ENCODE measurements at regions not wholly inside any gene's neighbourhood (a gene's known extent, or its start where the extent isn't known, plus 50 kb on each side); places are given as distances from the start of the nearest gene placed in this dataset.

- Histone ChIP-seq H3K79me1 (ENCODE audit: low read depth in 1 of 2, low read length in 2 of 2) (no peaks in the 10 kb centered on the region), H2AFZ (replicated peaks; ENCODE audit: low read length, poor library complexity) (no peak overlapping the region), H4K5ac (ENCODE audit: low read depth, low read length) (no peak overlapping the region), H4K8ac (ENCODE audit: low read depth in 2 of 2, low read length in 2 of 2) (no peak overlapping the region), H2AK9ac (replicated peaks; ENCODE audit: low read depth, low read length, poor library complexity) (no peak overlapping the region), H4K91ac (ENCODE audit: insufficient read depth, low read depth, low read length) (no peak overlapping the region), H3K23ac (ENCODE audit: low read depth, low read length) (no peak overlapping the region), H3K9me1 (ENCODE audit: insufficient read depth, low read length) (no peaks in the 10 kb centered on the region), H3K9me3 (ENCODE audit: control insufficient read depth, insufficient read depth, low read length) (no peaks in the 10 kb centered on the region), H3K56ac (ENCODE audit: extremely low read depth, insufficient read depth, low read length) (no peak overlapping the region), H3K27ac (ENCODE audit: insufficient read depth, low read length) (no peak overlapping the region), H3K4me2 (ENCODE audit: low read depth, low read length) (no peak overlapping the region), H2BK120ac (ENCODE audit: low read depth, low read length) (no peak overlapping the region), H3K27me3 (ENCODE audit: control insufficient read depth, insufficient read depth, low read length) (no peaks in the 10 kb centered on the region), H3K4ac (ENCODE audit: low read depth, low read length) (no peak overlapping the region), H3K4me3 (ENCODE audit: insufficient read depth, low read depth, low read length) (no peak overlapping the region), H3K36me3 (ENCODE audit: control insufficient read depth, insufficient read depth, low read length) (no peaks in the 10 kb centered on the region), H2BK5ac (ENCODE audit: low read depth, low read length, poor library complexity, severe bottlenecking) (no peak overlapping the region), H3K18ac (ENCODE audit: low read depth, low read length) (no peak overlapping the region), H2AK5ac (ENCODE audit: low read depth, low read length) (no peak overlapping the region), H3K14ac (replicated peaks; ENCODE audit: low read depth, low read length) (no peak overlapping the region), H3K9ac (ENCODE audit: low read depth, low read length) (no peak overlapping the region), H2BK20ac (ENCODE audit: low read depth, low read length) (no peak overlapping the region), H2BK15ac (ENCODE audit: low read depth, low read length) (no peak overlapping the region), H4K20me1 (ENCODE audit: insufficient read depth, low read length) (no peaks in the 10 kb centered on the region), H3K4me1 (ENCODE audit: control insufficient read depth, insufficient read depth, low read length) (no peaks in the 10 kb centered on the region)
- ChIA-PET CTCF (no interaction called here), POLR2A (ENCODE audit: unreplicated experiment) (no interaction called here)
- in situ Hi-C loops (cut with MboI; ENCODE audit: low sequenced_read_pairs), result no loop called here
- DNase-seq, result no peak
- no CpG with 5 or more reads among the region's 2 CpGs for WGBS, 2 experiments (ENCODE audit: extremely low coverage in 2 of 2, insufficient read length in 1 of 2)
- no peak for ATAC-seq (ENCODE audit: low read depth)
- TF ChIP-seq, protein P1, sequence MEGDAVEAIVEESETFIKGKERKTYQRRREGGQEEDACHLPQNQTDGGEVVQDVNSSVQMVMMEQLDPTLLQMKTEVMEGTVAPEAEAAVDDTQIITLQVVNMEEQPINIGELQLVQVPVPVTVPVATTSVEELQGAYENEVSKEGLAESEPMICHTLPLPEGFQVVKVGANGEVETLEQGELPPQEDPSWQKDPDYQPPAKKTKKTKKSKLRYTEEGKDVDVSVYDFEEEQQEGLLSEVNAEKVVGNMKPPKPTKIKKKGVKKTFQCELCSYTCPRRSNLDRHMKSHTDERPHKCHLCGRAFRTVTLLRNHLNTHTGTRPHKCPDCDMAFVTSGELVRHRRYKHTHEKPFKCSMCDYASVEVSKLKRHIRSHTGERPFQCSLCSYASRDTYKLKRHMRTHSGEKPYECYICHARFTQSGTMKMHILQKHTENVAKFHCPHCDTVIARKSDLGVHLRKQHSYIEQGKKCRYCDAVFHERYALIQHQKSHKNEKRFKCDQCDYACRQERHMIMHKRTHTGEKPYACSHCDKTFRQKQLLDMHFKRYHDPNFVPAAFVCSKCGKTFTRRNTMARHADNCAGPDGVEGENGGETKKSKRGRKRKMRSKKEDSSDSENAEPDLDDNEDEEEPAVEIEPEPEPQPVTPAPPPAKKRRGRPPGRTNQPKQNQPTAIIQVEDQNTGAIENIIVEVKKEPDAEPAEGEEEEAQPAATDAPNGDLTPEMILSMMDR (conservative IDR thresholded peaks at IDR 0.05; ENCODE audit: low read depth, low read length), result no peak
- TF ChIP-seq RCOR1 (IDR thresholded peaks at IDR 0.05; ENCODE audit: insufficient replicate concordance, low read length) (no peak), MAZ (IDR thresholded peaks at IDR 0.05; ENCODE audit: borderline replicate concordance, low read depth, low read length) (no peak), SMC3 (IDR thresholded peaks at IDR 0.05; ENCODE audit: low read depth, low read length) (no peak), NFE2L2 (IDR thresholded peaks at IDR 0.05; ENCODE audit: low read depth, low read length) (no peak), BHLHE40 (IDR thresholded peaks at IDR 0.05; ENCODE audit: low read depth, low read length) (no peak), CEBPB (IDR thresholded peaks at IDR 0.05; ENCODE audit: low read depth, low read length) (no peak), RFX5 (IDR thresholded peaks at IDR 0.05; ENCODE audit: low read depth, low read length) (no peak), POLR2A (IDR thresholded peaks at IDR 0.05; ENCODE audit: low read depth, low read length) (no peak), FOS (IDR thresholded peaks at IDR 0.05; ENCODE audit: low read depth, low read length) (no peak), MXI1 (IDR thresholded peaks at IDR 0.05; ENCODE audit: borderline replicate concordance, low read depth, low read length) (no peak), MAFK (IDR thresholded peaks at IDR 0.05; ENCODE audit: low read depth, low read length) (no peak), USF2 (IDR thresholded peaks at IDR 0.05; ENCODE audit: low read depth, low read length) (no peak)
- TF ChIP-seq, protein P2, sequence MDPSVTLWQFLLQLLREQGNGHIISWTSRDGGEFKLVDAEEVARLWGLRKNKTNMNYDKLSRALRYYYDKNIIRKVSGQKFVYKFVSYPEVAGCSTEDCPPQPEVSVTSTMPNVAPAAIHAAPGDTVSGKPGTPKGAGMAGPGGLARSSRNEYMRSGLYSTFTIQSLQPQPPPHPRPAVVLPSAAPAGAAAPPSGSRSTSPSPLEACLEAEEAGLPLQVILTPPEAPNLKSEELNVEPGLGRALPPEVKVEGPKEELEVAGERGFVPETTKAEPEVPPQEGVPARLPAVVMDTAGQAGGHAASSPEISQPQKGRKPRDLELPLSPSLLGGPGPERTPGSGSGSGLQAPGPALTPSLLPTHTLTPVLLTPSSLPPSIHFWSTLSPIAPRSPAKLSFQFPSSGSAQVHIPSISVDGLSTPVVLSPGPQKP (IDR thresholded peaks at IDR 0.05; ENCODE audit: borderline replicate concordance, low read depth, low read length), result no peak
- intact Hi-C loops (cut with micrococcal nuclease), result no loop called here
- BruUV-seq (replicated peaks), result no TSS peak
- dilution Hi-C loops (cut with HindIII; ENCODE audit: low sequenced_read_pairs, unreplicated experiment), result no loop called here
Observed at GRCh38 chr10:109218207-109218606, 705.1 kb downstream of the XPNPEP1 start.

Data from IMR-90 (cell line).